Middle frontal gyrus (tissue), 1 donor: ENCODE measurements at regions not wholly inside any gene's neighbourhood (a gene's known extent, or its start where the extent isn't known, plus 50 kb on each side); places are given as distances from the start of the nearest gene placed in this dataset.

Source experiments
- DNase-seq: peaks from one replicate; pipeline ENCODE4 v3.0.0-alpha.2; 2015; ENCODE audit warnings: low spot score; ENCODE audit errors: extremely low spot score

DNA sequence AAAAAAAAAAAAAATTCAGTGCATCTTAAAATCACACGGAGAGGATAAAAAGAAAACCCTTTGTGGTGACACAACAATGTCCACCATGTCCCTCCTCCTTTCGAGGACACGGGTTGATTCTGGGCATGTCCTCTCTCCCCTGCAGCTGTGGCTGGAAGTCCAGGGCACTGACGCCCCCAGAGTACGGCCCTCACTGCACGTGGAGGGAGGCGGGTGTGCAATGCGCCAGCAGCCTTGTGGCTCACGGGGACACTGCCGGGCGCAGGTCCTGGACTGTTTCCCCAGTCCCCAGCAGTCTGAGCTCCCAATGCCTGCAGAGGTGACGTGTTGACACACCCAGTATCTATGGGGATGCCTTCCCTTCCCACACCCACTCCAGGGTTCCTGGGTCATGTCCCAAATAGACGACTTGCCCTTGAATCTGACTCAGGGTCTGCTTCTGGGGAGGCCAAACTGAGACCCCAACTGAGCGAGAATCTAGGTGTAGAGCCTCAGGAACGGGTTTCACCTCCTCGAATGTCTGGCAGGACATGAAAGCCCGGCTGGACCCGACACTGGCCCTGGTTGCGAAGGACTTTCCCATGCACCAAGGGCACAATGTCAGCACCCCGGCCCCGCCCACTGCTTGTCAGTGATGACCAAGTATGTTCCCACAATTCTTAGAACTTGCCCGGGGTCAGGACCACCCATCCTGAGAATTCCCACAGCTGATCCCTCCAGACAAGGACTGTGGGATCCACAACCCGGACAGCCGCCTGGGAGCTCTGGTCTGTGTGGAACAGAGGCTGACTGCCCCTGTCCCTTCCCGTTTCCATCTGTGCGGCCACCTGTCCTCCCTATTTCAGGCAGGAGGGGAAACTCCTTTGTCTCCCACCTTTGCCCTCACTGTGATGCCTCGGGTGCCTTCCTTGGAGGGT lies 425.1 kb upstream of the SULF2 start:
- no peak for DNase-seq

DNA sequence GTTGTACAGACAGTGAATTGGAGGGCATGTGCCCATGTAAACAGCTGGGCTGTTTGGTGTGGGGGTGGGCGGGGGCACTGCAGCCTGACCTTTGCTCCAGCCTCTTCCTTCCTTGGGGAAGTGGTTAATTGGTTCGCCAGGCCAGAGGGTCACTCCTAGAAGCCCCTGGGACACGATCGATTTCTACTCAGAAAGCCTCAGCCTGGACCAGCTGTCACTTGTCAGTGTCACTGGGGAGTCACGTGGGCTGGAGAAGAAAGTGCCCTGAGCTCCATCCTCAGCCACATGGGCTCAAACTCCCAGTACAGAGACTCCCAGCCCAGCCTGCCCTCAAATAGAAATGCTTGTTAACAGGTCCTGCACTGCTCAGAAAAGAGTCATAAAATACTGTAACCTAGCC lies 423.8 kb upstream of the SULF2 start:
- no peak for DNase-seq

GRCh38 chr20:48208176-48208575 lies 422.9 kb upstream of the SULF2 start:
- DNase-seq = no peak

DNA sequence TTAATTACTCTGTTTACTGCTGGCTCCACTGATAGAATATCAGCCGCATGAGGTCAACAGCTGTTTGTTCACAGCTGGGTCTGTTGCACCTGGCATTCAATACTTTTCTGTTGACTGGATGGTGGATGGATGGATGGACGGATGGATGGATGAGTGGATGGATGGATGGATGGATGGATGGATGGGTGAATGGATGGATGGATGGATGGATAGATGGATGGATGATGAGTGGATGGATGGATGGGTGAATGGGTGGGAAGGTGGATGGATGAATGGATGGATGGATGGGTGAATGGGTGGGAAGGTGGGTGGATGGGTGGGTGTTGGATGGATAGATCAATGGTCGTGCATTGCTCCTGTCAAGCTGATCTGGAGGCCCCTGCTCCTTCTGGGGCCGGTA lies 422.2 kb upstream of the SULF2 start:
- no peak for DNase-seq

DNA sequence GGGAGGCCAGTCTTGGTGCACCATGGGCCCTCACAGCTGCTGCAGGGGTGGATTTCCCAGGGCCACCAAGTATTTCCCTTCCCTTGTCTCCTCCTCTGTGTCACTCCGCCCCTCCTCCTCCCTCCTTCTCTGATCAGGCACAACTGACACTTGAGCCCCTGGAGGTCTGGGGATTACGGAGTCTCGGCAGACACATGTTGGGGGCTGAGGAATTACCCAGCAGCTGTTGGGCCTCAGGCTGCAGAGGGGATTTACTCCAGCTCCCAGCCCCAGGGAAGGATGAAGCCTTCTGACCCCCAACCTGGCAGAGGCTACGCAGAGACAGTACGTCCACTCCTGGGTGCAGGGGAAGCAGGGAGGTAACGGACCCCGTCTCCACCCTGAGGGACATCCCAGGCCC lies 420.5 kb upstream of the SULF2 start:
- no peak for DNase-seq

GRCh38 chr20:48205281-48205782 lies 420.1 kb upstream of the SULF2 start:
- no peak for DNase-seq

GRCh38 chr20:48204499-48204898 lies 419.2 kb upstream of the SULF2 start:
- DNase-seq = no peak

- no peak for DNase-seq
These were observed 418.0 kb upstream of the SULF2 start for GRCh38 chr20:48203252-48203651.

DNA sequence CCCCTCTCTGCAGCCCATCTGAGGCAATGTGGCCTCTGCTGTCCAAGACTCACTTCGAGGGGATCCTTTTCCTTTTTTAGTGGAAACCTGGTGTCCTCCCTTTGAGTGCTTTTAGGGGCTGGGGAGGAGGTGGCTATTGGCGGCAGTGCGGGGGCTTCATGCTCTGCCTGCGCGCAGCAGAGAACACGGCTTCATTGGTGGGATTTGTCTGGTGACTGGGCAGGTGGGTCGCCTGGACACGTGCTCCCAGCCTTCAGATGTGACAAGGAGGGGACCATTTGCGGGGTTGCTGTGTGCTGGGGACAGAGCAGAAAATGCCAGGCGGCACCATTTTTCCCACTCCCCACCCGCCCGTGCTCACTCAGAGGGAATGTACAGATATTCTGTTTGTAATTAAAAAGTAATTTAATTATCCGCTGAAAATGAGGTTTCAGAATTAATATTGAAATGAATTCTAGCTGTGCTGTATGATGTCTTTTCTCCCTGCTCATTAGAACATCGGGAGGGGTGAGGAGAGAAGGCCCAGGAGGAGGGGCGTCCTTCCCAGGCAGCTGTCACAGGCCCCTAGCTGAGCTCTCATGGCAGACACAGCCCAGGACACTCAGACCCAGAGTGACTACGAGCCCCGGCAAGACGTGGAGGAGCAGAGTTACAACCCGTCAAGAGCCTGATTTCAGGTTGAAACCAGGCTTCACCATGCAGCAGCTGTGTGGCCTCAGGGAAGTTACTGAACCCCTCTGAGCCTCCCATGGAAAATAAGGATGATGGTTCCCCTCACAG lies 417.2 kb upstream of the SULF2 start:
- DNase-seq = no peak

DNA sequence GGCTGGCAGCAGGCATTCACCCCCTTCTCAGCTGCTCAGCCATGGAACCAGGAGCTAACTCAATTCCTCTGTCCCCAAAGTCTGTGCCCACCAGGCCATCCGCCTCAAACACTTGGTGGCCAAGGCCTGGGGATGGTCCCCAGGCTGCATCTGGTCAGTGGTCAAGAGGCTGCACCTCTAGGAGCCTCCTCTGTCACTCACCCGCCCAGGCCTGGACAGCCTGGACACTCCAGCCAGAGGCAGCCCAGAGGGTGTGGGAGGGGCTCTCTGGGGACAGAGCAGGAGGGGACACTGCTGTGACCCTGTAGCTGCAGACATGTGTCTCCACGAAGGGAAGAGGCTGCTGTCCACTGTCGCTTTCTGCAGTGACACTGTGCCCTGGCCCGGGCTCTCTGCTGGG lies 416.6 kb upstream of the SULF2 start:
- DNase-seq = no peak

- no peak for DNase-seq
These were observed 415.9 kb upstream of the SULF2 start for GRCh38 chr20:48201188-48201587.

GRCh38 chr20:48198929-48199451 lies 413.7 kb upstream of the SULF2 start:
- DNase-seq = no peak

- no peak for DNase-seq
These were observed 411.8 kb upstream of the SULF2 start for GRCh38 chr20:48197066-48197465.

DNA sequence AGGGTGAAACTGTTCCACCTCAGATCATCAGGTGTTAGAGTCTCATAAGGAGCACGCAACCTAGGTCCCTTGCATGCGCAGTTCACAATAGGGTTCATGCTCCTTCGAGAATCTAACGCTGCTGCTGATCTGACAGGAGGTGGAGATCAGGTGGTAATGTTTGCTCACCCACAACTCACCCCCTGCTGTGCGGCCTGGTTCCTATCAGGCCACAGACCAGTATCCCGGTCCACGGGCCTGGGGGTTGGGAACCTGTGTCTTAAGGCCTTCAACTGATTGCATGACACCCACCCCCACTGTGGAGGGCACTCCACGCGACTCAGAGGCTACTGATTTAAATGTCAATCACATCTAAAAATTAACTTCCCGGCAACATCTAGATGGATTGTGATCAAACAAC lies 411.2 kb upstream of the SULF2 start:
- DNase-seq = no peak

DNA sequence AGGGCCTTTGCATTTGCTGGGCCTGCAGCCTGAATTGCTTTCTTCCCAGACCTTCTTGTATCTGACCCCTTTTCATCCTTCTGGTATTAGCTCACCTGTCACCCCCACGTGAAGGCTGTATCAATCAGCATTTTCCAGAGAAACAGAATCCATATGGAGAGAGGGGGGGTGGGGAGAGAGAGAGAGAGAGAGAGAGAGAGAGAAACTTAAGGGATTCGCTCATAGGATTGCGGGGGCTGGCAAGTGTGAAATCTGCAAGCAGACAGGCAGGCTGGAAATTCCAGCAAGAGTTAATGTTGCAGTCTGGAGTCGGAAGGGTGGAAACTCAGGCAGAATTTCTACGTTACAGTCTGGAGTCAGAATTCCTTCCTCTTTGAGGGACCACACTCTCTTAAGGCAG lies 410.7 kb upstream of the SULF2 start:
- no peak for DNase-seq

DNA sequence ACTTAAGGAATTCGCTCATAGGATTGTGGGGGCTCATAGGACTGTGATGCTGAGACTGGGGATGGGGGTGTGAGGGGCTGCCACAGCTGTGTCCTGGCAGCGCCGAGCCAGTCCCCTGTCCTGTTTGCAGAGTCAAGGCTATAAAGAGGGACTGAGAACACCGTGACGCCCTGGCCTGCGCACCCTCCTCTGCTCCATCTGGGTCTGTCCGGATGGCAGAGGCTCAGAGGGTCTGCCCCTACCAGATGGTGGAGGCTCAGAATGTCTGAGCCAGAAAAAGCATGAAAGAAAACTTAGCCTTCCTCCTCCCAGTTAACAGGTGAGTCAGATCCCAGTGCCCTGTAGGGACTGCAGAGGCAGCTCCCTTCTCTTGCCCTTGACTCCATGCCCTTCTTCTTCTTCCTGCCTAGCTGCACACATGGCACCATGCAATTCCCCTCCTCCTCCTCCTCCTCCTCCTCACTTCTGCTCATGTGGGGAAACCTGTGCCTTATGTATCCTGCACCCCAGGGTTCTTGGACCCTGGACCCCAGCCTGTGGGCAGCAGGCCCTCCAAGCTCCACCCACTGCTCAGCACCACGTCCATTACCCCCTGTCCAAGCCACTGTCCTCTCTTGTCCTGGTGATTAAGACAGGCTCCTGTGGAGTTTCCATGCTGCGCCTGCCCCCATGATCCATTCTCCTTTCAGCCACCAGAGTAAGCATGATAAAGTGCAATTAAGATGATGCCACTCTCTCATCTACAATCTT lies 410.0 kb upstream of the SULF2 start:
- DNase-seq = no peak

DNA sequence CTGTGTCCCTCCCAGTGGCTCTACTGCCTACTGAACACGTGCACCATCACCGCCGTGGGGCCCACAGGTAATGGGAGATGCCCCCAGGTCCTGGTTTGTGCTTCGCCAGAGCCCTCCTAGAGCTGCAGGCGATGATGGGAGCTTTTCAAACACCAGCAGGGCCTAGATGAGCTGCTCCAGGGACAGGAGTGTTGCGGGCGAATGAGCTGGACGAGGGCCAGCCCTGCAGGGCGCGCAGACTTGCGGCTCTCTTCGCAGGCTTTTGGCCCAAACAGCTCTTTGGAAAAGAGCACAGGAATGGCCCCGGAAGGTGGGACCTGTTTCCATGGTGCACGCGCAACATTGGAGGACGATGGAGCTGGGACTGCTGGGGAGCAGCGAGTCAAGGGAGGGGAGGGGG lies 409.3 kb upstream of the SULF2 start:
- no peak for DNase-seq

- DNase-seq = no peak
These were observed 408.5 kb upstream of the SULF2 start for GRCh38 chr20:48193627-48194425.

GRCh38 chr20:48192109-48192508 lies 406.8 kb upstream of the SULF2 start:
- DNase-seq = no peak

DNA sequence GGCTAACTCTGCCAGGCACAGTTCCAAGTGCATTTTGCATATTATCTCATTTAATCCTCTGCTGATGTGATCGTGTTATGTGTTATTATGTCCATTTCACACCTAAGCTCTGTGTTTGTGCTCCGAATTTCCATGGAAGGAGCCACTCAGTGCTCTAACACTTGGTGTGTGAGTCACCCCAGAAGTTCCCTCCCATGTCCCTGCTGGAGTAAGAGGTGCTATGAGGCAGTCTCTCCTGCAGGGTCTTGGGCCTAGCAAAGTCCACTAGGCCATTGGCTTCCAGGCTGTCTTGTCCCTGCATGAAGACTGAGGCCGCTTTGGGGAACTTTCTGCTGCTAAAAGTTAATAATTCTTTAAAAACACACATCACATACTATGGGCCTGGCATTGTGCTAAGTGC lies 405.9 kb upstream of the SULF2 start:
- no peak for DNase-seq

DNA sequence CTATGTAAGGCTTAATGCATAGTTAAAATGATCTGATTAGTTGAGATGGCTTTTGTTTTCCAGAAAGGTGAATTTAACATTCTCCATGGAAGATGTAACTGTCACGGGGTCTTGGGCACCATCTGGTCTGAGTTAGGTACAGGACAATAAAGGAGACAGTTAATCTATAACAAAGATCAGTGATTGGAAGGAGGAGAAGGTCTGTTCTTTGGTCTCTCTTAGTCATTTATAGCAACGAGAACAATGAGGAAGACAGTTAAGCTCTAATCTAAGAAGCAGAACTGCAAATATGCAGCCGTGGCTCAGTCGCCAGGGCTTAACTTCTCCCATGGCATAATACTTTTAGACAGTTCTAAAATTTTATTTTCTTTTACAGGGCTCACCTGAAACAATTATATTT lies 405.5 kb upstream of the SULF2 start:
- DNase-seq = no peak
